ENCODE measurements at regions not wholly inside any gene's neighbourhood (a gene's known extent, or its start where the extent isn't known, plus 50 kb on each side); places are given as distances from the start of the nearest gene placed in this dataset.

DNA sequence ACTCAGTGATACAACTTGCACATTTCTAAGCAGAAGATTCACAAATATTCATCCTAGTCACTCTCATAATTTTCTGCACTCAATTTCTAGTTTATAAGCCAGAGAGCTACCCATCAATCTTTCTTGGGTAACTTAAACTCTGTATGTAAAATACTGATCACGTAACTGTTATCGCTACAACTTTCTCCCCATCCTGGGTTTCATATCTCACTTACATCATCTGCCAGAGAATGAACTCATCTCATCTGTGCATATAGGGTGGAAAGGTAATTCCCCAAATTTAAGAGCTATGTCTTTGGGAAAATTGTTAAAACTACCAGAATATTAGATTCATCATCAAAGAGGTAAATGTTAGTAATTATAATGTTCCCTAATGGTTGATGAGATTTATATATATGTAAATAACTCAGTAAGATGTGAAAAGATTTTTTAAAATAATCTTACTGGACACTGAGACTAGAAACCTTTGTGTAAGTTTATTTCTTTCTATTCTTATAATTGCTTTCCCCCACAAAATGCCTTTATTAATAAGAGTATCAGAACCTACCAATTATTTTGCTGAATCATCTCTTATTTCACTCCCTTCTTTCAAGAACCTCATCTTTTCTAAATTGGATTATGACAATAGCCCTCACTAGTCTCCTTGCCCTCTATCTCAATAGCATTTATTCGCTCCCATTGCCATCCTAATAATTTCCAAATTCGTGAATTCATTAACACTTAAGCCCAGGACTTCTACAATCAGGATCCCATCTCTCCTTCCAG, 729.0 kb downstream of the EPHA4 start:
- no peak for DNase-seq

DNA sequence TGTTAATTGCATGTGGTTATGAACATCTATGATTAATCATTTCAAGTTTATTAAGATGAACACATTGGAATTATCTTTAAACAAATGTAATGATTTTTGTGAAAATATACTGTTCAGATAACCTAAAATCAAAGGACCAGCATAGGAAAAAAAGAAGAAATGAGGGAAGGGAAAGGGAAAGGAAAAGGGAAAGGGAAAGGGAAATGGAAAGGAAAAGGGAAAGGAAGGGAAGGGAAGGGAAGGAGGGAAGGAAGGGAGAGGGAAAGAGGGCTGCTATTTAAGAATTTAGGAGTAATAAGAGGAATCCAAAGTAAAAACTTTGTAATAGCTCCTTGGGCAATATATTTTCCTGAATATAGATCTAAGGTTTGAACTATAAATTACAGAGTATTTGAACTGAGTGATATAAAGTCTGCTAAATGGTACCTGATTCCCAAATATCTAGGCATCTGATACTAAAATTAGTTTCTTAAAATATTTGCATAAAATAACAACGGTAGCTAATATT, 726.3 kb downstream of the EPHA4 start:
- no peak for DNase-seq

DNA sequence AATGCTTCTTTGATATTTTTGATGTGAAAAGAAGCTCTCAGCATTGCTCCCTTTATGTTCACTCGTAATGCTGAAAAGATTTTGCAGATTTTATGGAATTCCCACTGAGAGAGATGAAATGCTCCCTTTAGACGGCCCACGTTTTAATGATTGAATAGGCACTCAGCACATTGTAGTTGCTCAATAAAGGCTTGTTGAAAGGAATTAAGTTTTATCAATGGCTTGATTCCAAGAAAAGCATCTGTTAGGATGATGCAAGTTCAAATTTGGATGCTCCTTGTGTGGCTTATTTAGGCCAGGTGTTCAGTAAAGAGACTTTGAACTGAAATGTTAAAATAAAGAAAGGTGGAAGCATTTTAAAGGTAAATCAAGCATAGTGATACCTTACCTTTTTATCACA, 725.1 kb downstream of the EPHA4 start:
- no peak for DNase-seq

DNA sequence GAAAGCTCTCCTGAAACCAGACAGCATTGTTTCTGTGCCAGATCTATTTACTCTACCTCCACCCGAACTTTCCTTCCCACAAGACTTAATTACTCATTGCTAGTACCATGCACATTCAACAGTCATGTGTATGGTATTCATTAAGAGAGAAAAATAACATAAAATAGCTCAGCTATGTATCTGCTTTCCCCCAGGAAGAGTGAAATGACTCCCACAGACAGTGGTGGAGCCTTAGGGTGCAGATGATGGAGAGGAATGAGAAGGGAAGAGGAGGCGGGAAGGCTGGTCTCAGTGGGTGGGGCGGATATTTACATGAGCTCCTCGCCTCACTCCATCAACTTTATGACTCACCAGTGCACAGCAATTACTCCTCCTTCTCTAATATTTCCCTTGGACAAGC, 724.5 kb downstream of the EPHA4 start:
- no peak for DNase-seq

DNA sequence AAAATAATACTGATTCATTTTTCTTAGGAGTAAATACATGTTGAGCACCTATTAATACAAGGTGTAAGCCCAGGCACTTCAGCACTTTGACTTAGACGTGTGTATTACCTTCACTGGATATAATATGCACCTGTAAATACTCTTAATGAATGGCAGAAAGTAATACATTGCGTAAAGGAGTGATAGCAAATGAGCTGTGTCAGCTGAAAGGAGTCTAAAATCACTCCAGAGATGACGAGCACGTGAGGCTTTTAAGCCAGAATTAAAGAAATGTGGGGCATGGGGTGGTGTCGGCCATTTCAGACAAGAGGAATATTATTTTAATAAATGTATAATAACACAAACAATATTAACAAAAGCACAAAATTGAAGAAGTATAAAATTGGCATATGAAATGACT, 722.7 kb downstream of the EPHA4 start:
- no peak for DNase-seq

DNA sequence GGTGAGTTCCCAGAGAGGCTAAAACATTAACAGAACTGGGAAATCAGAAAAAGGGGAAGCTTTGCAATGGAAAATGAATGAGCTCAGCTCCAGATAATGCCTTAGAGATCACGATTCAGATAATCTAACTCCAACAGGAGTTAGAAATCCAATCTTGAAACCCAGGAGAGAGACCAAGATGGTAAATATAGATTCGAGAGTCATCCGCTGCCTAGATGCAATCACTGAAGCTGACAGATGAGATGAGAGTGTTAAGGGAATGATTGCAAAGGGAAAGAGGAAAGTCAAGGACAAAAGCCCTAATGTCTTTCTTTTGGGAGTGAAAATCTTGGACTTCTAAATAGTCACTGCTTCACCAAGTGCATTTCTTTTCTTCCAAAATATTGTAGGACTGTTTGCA, 722.0 kb downstream of the EPHA4 start:
- DNase-seq = no peak

DNA sequence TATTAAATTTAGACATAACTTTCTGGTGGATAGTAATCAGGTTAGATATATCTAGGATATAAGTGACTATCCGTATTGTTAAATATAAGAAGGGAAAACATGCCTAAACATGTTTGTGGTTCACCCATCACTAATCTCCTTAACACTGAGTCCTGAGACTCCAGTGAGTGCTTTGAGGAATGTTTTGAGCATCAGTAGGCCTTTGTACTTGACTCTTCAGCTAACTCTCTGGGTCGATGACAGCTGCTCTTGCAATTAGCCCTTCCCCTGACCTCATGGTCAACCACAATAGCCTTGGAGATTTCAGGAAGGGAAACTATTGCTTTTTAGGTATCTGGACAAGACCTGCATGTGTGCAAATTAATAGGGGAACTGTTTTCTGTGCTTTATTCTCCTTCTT, 716.8 kb downstream of the EPHA4 start:
- DNase-seq = no peak

DNA sequence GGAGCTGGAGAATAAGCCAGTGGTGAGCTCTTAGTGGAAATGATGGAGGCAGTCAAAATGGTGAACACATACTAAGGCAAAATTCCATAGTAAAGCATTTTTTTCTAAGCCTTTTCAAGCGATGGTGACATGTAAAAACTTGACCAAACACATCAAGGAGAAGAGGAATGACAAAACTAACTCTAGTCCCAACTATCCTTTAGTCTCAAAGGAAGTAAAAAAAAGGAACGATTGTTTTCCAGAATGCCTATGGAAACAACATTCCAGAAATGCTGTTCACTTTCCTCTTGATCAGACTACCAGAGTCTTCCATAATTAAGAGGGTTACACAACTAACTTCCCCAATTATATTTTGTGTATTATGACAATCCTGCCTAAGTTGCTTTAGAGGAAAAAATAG, 715.6 kb downstream of the EPHA4 start:
- no peak for DNase-seq

DNA sequence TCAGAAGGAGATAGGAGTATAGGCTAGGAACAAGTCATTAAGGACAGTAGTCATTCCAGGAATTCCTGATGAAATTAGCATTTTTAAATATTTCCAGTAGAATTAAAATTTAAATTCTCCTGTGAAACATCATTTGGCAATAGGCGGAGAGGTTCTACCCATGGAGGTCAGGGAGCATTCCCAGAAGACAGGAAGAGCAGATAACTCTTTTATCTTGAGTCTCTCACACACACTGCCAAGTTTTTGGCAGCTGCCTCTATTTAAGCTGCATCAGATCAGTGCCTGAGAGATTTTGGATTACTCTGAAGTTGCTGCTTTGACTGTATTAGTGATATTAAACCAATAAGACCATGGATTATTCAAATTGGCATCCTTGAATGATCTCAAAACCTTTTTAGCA, 714.7 kb downstream of the EPHA4 start:
- DNase-seq = no peak

DNA sequence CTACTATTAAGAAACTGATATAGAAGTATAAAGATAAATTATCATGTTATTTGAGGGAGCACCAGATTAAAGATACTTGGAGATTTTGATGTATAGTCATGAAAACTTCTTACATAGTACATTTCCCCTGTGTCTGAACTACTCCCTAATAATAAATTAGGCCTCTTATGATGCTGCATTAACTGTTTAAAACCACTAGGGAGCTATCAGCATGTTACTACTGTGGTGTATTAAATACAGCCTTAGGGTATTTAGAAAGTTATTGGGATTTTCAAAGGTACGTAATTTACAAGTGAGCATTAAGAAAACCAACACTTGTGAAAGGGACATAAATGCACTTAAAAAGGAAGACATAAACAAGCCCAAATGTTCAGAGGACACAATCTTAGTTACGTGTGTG, 714.0 kb downstream of the EPHA4 start:
- DNase-seq = no peak

DNA sequence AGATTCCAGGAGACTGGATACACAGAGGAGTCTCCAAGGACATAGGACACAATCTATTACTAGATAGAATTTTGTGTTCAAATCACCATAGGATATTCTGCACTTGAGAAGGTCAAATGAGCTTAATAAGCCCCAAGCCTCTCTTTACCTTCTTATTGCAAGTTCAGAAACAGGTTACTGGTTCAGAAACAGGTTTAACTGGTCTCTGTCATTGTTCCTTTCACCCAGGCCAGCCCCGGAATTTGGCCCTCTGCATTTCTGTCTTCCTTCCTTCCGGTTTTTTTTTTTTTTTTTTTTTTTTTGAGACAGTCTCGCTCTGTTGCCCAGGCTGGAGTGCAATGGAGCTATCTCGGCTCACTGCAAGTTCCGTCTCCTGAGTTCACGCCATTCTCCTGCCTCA, 700.2 kb downstream of the EPHA4 start:
- DNase-seq = no peak

DNA sequence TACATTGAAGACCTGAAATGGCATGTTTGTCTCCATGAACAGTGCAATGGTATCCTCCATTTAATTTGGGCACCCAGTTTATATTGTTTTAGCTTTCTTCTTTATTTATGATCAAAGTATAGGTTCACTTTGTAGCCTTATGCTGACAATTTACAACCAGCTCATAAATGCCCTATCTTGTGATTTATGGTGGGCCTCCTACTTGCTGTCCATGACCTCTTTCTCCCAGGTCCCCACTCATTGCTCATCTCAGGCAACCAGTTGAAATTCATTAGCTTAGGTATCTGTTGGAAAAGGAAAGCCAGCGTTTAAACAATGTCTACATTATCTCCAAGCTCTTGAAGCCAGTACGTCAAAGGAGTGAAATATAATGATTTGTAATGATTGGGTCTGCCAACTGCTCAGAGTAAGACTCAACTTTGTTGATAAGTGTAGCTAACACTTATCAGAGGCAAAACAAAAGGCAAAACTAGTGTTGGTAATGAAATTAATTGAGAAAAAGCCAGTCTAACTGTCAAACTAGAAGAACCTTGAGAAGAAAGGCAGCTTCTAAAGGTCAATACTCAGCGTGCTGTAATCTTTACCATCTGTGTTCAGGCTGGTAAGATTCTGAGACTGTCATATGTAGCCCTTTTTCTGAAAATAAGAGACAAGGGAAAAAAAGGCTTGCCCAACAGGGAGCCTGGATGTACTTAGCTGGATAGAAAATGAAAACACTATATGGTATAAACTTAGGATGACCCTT, 695.9 kb downstream of the EPHA4 start:
- DNase-seq = no peak

DNA sequence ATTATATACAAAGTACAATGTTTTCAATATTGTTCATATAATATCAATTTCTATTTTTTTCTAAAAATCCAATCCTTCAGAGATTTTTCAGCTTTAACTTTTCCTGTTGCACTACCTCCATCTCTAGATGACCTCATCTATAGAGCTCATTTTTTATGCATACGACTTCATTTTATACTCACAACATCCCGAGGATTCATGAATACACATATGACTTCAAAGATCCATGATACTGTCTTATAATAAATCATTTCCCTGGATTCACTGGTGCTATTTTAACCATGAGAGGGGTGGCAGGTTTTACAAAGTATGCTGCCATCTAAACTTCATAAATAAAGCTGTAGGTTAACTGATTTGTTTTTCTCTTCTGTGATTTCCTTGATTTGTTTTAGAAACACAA, 694.6 kb downstream of the EPHA4 start:
- no peak for DNase-seq

DNA sequence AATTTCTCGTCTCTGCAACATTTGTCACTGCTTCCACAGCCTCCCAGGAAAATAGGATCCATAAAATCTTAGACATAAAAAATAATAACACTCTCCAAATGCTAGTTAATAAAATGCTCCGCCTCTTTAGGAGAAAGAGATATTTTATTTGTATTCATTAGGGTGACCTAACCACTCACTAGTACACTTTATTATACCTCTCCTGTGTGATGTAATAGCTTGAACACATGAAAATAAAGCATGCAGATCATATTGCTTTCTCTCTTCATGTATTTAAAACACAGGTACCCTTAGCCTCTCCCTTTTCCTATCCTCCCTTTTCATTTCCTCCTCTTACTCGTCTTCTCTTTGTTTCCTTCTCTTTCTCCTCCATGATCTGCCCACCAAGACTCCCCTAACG, 694.2 kb downstream of the EPHA4 start:
- DNase-seq = no peak

DNA sequence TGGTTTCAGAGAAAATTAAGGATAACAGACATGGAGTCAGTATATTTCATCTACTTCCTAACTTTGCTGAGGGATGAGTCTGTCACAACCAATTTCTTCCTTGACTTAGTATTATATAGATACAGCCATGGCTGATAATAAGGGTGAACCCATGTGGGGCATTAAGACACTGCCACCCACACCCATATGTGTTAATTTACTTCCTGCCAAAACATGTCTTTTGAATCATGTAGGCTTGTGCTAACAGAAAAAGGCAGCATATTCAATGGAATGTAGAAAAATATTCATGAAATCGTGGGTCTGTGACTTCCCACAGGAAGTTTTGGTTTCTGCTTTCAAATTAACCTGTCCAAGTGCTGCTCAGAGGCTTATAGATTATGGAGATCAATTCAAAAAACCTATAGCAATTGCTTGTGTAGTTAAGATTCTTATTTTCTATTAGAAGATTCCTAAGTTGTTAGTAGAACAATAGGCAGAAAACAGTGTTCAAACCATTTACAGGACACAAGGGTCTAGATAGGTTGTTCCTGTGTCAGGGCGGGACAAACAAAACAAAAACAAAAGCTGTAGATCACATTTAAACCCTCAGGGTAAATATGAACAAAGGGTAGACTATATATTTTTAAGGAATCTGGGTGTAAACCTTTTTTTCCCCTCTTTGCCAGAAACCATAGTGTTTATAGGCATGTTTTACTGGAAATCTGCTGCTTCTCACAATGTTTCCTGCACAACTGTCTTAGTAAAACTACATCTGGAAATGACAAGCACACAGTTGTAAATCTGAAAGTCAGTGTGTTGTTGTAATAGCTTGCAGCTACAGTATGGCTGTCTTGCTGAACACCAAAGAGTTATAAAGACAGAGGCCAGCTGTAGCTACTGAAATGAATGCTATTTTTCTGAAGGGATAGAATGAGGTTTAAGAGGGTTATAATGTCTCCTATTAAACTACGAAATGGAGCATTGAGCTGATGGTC, 691.2 kb downstream of the EPHA4 start:
- no peak for DNase-seq

DNA sequence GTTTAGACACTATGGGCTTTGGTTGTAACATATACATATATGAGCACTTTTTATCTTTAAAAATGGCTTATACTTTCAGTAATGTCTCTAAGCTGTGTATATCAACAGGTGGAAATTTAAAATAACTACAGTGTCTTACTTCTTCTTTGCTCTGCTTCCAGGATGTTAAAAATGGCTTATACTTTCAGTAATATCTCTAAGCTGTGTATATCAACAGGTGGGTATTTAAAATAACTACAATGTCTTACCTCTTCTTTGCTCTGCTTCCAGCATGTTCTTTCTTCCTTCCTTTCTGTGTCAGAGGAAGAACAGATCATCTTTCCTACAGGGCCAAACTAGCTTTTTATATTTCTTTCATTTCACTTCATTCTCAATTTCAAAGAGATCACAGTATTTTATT, 689.6 kb downstream of the EPHA4 start:
- no peak for DNase-seq

DNA sequence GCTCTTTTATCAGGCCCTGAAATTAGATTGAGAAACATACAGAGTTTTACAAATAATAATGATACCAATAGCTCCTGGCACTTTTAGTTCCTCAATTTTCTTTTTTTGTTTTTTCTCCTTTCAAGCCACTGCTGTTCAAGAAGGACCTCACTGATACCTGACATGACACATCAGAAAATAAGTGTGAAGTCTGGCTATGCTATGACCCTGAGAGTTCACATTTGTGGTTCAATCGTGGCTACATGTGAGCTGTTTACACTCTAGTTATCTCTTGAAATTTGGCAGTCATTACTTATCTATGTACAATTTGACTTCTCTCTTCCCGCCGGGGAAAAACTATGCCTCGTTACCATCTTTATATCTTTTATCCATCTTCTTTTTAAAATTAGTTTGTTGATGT, 686.5 kb downstream of the EPHA4 start:
- DNase-seq = no peak

DNA sequence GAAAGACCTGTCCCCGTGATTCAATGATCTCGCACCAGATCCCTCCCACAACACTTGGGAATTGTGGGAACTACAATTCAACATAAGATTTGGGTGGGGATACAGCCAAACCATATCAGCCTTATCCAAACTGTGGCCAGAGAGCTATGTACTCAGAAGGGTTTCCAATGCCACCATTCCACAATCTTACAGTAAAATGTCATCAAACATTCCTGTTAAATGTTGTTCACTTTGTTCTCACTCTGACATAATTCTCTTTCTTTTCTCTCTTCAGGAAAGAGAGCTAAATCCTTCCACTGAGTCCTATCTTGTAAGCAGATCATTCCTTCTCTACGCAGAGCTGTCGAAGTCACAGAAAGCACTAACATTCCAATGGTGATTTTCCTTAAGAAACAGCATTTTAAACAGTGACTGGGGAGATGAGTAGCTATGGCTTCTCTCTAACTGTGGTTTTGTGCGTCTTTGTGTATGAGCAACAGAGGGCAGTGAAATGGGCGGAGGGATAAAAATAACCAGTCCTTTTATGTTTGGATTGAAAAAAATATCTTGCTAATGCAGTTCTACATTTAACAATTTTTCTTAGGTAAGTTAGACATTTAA, 684.7 kb downstream of the EPHA4 start:
- DNase-seq = no peak

DNA sequence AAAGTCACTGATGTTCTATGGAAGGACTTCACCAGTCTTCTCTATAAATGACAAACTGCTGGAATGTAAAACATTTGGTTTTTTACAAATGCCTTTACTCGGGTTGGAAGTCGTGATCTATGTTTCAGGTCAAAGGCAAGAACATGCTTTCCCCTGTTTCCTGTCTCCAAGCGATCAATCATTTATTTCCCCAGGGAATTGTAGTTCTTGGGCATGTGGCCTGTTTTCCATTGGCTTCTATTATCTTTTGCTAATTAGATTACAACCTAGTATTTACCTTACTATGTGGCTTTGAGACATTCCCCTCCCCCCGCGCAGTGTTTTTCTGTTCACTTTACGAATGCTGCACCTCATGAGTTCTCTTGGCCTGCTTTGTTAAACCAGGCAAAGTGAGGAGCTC, 684.2 kb downstream of the EPHA4 start:
- DNase-seq = no peak

DNA sequence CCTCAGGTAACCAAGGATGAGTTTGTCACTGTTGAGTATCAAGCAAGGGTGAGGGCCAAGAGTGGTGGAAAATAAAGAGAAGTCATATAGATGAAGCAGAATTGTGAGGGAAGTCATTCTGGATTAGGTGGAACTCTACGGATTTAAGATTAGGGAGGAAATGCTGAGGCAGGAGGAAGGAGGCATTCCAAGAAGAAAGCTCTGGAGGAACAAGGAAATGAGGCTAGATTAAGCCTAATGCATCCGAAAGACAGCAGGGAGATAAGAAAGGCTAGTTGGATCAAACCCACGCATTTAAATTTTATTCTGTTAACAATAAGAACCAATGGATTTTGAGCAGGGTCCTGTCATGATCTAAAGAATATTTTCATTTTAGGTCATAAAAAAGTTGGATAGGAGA, 681.2 kb downstream of the EPHA4 start:
- DNase-seq = no peak

DNA sequence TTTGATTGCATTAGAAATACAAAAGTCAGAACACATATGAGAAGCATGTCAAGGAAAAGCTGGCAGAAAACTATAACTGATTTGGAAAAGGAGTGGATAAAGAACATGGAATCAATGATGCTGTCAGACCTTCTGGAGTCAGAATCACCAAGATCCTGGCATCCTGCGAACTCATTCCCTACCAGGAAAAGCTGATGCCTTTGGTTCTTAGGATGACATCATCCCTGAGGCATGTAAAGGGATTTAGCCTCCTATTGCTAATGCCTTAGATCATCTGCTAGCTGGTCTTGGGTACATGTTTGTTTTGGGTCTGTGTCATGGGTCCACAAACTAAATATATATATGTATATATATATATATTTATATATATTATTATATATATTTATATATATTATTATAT, 680.7 kb downstream of the EPHA4 start:
- no peak for DNase-seq

DNA sequence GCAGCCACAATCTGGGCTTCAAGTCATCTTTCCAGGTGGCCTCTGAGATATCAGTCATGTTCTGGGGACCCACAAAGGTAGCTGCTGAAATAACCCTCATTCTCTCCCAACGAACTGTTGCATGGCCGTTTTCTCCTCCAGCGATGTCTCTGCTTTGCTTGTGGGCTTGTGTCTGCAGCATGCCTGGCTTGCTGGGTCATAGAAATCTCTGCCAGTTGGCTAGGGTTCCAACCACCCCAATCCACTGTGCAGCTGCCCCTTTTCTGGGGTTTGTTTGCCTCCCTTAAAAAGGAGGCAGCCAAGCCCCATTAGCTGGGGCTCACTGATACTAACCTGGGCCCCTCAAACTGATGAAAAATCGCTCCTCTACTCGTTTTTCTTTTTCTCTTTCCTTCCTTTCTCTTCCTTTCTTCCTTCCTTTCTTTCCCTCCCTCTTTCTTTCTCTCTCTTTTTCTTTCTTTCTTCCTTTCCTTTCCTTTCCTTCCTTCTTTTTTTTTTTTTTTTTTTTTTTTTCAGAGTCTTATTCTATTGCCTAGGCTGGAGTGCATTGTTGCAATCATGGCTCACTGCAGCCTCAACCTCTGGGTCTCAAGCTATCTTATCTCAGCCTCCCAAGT, 680.0 kb downstream of the EPHA4 start:
- no peak for DNase-seq

Measured in hematopoietic multipotent progenitor cell treated with erythropoietin and hydrocortisone succinate and interleukin-3 and kit ligand, for 8 days (in vitro differentiated cells).